Renal cortex interstitium (tissue), 11 donors: ENCODE measurements at regions not wholly inside any gene's neighbourhood (a gene's known extent, or its start where the extent isn't known, plus 50 kb on each side); places are given as distances from the start of the nearest gene placed in this dataset.
"Not testable (repeated sequence)": the region's sequence is repeated elsewhere in the genome, so short reads cannot be mapped to it uniquely, and the experiment has no call there.

Source experiments
- DNase-seq, 11 donors: peaks; one replicate each; pipeline ENCODE4 v3.0.0-alpha.2; 2013; ENCODE audit warnings: low read depth in 9 of 11, low spot score in 4 of 11; ENCODE audit errors: extremely low read depth in 1 of 11

GRCh38 chr4:115213716-115214115 is 100.3 kb upstream of the NDST4 start:
- no peak for DNase-seq

GRCh38 chr4:115201042-115201330 is 87.6 kb upstream of the NDST4 start:
- no peak for DNase-seq

- DNase-seq, result not testable (repeated sequence)
These were observed 87.0 kb upstream of the NDST4 start for GRCh38 chr4:115200201-115201041.

GRCh38 chr4:115194612-115195011 is 81.2 kb upstream of the NDST4 start:
- not testable (repeated sequence) for DNase-seq

- DNase-seq, result no peak
These were observed 77.1 kb upstream of the NDST4 start for GRCh38 chr4:115190529-115190928.

- no peak for DNase-seq
These were observed 73.7 kb upstream of the NDST4 start for GRCh38 chr4:115187136-115187535.

GRCh38 chr4:115179438-115180062 is 66.1 kb upstream of the NDST4 start:
- not testable (repeated sequence) for DNase-seq

- DNase-seq, result not testable (repeated sequence)
These were observed 65.3 kb upstream of the NDST4 start for GRCh38 chr4:115178687-115179086.

- DNase-seq, result no peak
These were observed 57.8 kb upstream of the NDST4 start for GRCh38 chr4:115171220-115171619.

GRCh38 chr4:115165503-115165902 is 52.1 kb upstream of the NDST4 start:
- no peak for DNase-seq
